Right atrium auricular region (tissue), 2 donors: ENCODE measurements at regions not wholly inside any gene's neighbourhood (a gene's known extent, or its start where the extent isn't known, plus 50 kb on each side); places are given as distances from the start of the nearest gene placed in this dataset.
A peak's percentile ranks its signal among the peaks of the same experiment; 100 is the strongest.

Experiments used
- DNase-seq: peaks from one replicate; pipeline ENCODE4 v3.0.0-alpha.2; 2019; ENCODE audit warnings: low spot score
- H3K27ac ChIP-seq, 2 donors: fragments of 200-600 bp; sonication (generic); 1 replicate in 1 of 2; 2 replicates in 1 of 2; pipeline ENCODE4 v1.5.1; 2016 to 2019
- H3K27me3 ChIP-seq, 2 donors: fragments of 200-600 bp; sonication (generic); one replicate each; pipeline versions ENCODE4 v1.5.1 to v1.6.0; 2017 to 2019
- H3K36me3 ChIP-seq: fragments of 200-600 bp; sonication (generic); one replicate; pipeline ENCODE4 v1.5.1; 2016
- H3K4me1 ChIP-seq, 2 donors: fragments of 200-600 bp; sonication (generic); one replicate each; pipeline versions ENCODE4 v1.5.1 to v1.6.0; 2017 to 2019
- H3K4me3 ChIP-seq, 2 donors: fragments of 200-600 bp; sonication (generic); 1 replicate in 1 of 2; 2 replicates in 1 of 2; pipeline ENCODE4 v1.5.1; 2017 to 2019; ENCODE audit warnings: mild to moderate bottlenecking in 1 of 2, moderate library complexity in 1 of 2
- H3K9me3 ChIP-seq, 2 donors: fragments of 200-600 bp; sonication (generic); one replicate each; pipeline ENCODE4 v1.5.1; 2019
- CTCF ChIP-seq, 2 donors: fragments of 200-600 bp; sonication (generic); IDR thresholded peaks; one replicate each; pipeline ENCODE4 v1.5.1; 2019; ENCODE audit warnings: antibody characterized with exemption in 2 of 2

GRCh38 chr10:22765660-22766547, 51.5 kb upstream of the PIP4K2A start:
- TF ChIP-seq CTCF (IDR thresholded peaks at IDR 0.05): no peak
- Histone ChIP-seq H3K4me1 (peaks cover 0 to 18% of the 10 kb centered on the region in 2 donors), H3K27ac (peak overlapping the region in 1 of 2 donors; percentile 62), H3K36me3 (no peaks in the 10 kb centered on the region), H3K4me3 (no peak overlapping the region), H3K9me3 (peaks cover 0 to 7% of the 10 kb centered on the region in 2 donors), H3K27me3 (no peaks in the 10 kb centered on the region)
- DNase-seq: no peak

- TF ChIP-seq CTCF (IDR thresholded peaks at IDR 0.05): no peak
- peak overlapping the region in 1 of 2 donors; percentile 32 for H3K27ac ChIP-seq
These were observed 50.3 kb upstream of the PIP4K2A start for GRCh38 chr10:22764639-22765038.

More at GRCh38 chr10:22764639-22765038, 50.3 kb upstream of the PIP4K2A start:
- Histone ChIP-seq H3K27me3 (no peaks in the 10 kb centered on the region), H3K4me1 (peaks cover 0 to 18% of the 10 kb centered on the region in 2 donors), H3K9me3 (peaks cover 0 to 7% of the 10 kb centered on the region in 2 donors), H3K36me3 (no peaks in the 10 kb centered on the region), H3K4me3 (no peak overlapping the region)
- no peak for DNase-seq
